ENCODE measurements at regions not wholly inside any gene's neighbourhood (a gene's known extent, or its start where the extent isn't known, plus 50 kb on each side); places are given as distances from the start of the nearest gene placed in this dataset.

DNA sequence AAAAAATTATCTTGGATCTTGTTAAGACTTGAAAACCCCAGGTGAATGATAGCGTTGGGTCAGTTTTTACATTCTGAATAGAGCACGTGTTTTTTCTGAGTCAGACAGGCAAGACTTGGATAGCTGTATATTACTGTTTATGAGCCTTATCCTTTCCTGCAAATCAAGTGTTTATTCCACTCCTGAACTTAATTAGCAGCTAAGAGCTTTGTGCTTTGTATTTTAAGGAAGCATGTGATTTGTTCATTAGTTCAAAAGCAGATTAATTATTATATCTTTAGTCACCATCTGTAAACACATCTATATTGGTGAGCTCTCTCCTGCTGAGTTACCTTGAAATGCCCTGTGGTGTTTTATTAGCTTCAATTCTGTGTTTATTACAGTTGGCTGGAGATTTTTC is 98.6 kb upstream of the PRPS1L1 start:
- Histone ChIP-seq H3K27me3 (no peaks in the 10 kb centered on the region), H3K36me3 (no peaks in the 10 kb centered on the region), H3K4me1 (peaks cover 0 to 5% (median 0%) of the 10 kb centered on the region in 3 donors), H3K27ac (peak overlapping the region in 2 of 4 donors; percentile 34 to 43), H3K4me3 (no peak overlapping the region), H3K9me3 (no peaks in the 10 kb centered on the region)
- WGBS, 2 donors: 43% methylated on average over 2 of the region's 2 CpGs
- ATAC-seq (peak in 3 of 4 donors; percentile 69 to 78 (median 72)), DNase-seq (no peak), FAIRE-seq (no peak)
- intact Hi-C loops (cut with DNase I): no loop called here
- no peak for TF ChIP-seq CTCF (IDR thresholded peaks at IDR 0.05)

DNA sequence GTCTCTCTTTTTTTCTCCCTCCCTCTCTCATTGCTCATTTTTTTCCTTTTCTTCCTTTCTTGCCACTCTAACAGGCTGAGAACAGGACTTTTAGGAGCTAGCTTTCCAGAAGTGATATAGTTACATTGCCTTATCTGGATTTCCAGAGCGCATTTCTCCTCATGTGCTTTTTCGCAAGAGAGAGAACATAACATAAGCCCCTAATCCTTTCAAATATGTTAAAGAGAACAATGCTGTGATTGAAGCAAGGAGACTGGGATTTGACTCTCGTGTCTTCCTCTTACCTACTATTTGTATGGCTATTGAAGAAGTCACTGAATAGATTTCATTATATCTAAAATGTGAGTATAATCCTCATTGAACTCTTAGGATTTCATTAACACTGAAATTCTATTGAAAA is 101.2 kb upstream of the PRPS1L1 start:
- DNase-seq (no peak), ATAC-seq (no peak), FAIRE-seq (no peak)
- no peak for TF ChIP-seq CTCF (IDR thresholded peaks at IDR 0.05)
- 85 to 87% methylated on average over 3 of the region's 3 CpGs for WGBS, 2 donors
- H3K9me3 ChIP-seq: no peaks in the 10 kb centered on the region
- peaks cover 0 to 5% (median 4%) of the 10 kb centered on the region in 3 donors for H3K4me1 ChIP-seq
- no peak overlapping the region for H3K4me3 ChIP-seq
- H3K27me3 ChIP-seq: no peaks in the 10 kb centered on the region
- intact Hi-C loops (cut with DNase I): no loop called here
- H3K36me3 ChIP-seq: no peaks in the 10 kb centered on the region
- H3K27ac ChIP-seq: no peak overlapping the region

GRCh38 chr7:18132811-18133210 is 105.2 kb upstream of the PRPS1L1 start:
- H3K4me3 ChIP-seq: no peak overlapping the region
- FAIRE-seq (no peak), ATAC-seq (peak in 2 of 4 donors; percentile 45 to 73), DNase-seq (no peak)
- H3K4me1 ChIP-seq: peaks cover 0 to 4% (median 0%) of the 10 kb centered on the region in 3 donors
- intact Hi-C loops (cut with DNase I): no loop called here
- no peaks in the 10 kb centered on the region for H3K27me3 ChIP-seq
- TF ChIP-seq CTCF (IDR thresholded peaks at IDR 0.05): no peak
- H3K27ac ChIP-seq: no peak overlapping the region
- no peaks in the 10 kb centered on the region for H3K36me3 ChIP-seq
- H3K9me3 ChIP-seq: no peaks in the 10 kb centered on the region

GRCh38 chr7:18133921-18134320 is 106.3 kb upstream of the PRPS1L1 start:
- no peak for FAIRE-seq
- 58 to 69% methylated on average over 3 of the region's 3 CpGs for WGBS, 2 donors
- peaks cover 0 to 4% (median 0%) of the 10 kb centered on the region in 3 donors for H3K4me1 ChIP-seq
- no peak for TF ChIP-seq CTCF (IDR thresholded peaks at IDR 0.05)
- peak in 1 of 6 donors; percentile 22 for DNase-seq
- H3K27ac ChIP-seq: no peak overlapping the region
- H3K36me3 ChIP-seq: no peaks in the 10 kb centered on the region
- no peak overlapping the region for H3K4me3 ChIP-seq
- H3K9me3 ChIP-seq: no peaks in the 10 kb centered on the region
- ATAC-seq: peak in 3 of 4 donors; percentile 34 to 97 (median 77)
- H3K27me3 ChIP-seq: no peaks in the 10 kb centered on the region
- intact Hi-C loops (cut with DNase I): no loop called here

DNA sequence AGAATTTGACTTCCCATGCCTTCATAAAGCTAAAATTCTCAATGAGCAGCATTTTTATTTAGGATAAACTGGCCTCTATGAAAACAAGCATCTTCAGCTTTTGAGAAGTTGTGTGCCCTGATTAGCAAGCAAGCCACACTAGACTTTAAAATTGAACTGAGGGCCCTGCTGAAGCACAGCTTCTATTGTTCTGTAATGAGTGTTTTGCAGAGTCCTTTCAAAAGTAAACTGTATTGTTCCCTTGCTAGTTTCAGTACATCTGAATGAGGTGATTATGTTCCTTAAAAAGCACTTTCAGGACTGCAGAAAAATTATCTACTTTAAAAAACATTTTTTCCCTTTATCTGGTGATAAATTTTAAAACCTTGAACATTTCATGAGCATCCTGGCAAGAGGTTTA is 113.3 kb upstream of the PRPS1L1 start:
- Histone ChIP-seq H3K9me3 (no peaks in the 10 kb centered on the region), H3K27me3 (no peaks in the 10 kb centered on the region), H3K4me1 (no peaks in the 10 kb centered on the region), H3K36me3 (no peaks in the 10 kb centered on the region), H3K27ac (no peak overlapping the region), H3K4me3 (no peak overlapping the region)
- no peak for FAIRE-seq
- TF ChIP-seq CTCF (IDR thresholded peaks at IDR 0.05): no peak
- DNase-seq: no peak
- intact Hi-C loops (cut with DNase I): no loop called here
- no peak for ATAC-seq

Data from pancreas (tissue), 10 donors.